H1 (cell line): ENCODE measurements at regions not wholly inside any gene's neighbourhood (a gene's known extent, or its start where the extent isn't known, plus 50 kb on each side); places are given as distances from the start of the nearest gene placed in this dataset.

ENCODE experiments used
- CTCF ChIA-PET: fragments of 300-600 bp; sonication (Branson Sonifier 250); formaldehyde crosslinking; loops from one replicate; lab custom pipeline; 2021; ENCODE audit not compliant: partially characterized antibody; lab: Charles Lee
- POLR2A ChIA-PET: fragments of 300-600 bp; sonication (Branson Sonifier 250); formaldehyde crosslinking; loops from one replicate; lab custom pipeline; 2021; ENCODE audit warnings: inconsistent platforms; ENCODE audit not compliant: partially characterized antibody; lab: Charles Lee
- DNase-seq, 2 experiments: peaks; one replicate each; pipeline versions ENCODE4 v3.0.0 to v3.0.0-alpha.2; 2010 to 2022; ENCODE audit warnings: low spot score in 2 of 2, low read depth in 1 of 2, mixed read lengths in 1 of 2
- FAIRE-seq: peaks from 2 replicates; lab custom pipeline; 2011; peaks lifted over from hg19 to GRCh38; lab: Jason Lieb, UNC
- H2AFZ ChIP-seq: 2 replicates; pipeline ENCODE4 v1.8.1; 2012; ENCODE audit warnings: low read length, inconsistent platforms
- H2AK5ac ChIP-seq: 2 replicates; pipeline ENCODE4 v1.6.1; 2013; ENCODE audit warnings: low read depth, low read length
- H2BK120ac ChIP-seq: replicated peaks from 2 replicates; pipeline ENCODE3; 2013; ENCODE audit warnings: low read depth, low read length, inconsistent platforms
- H2BK12ac ChIP-seq: 2 replicates; pipeline ENCODE4 v1.6.1; 2013; ENCODE audit warnings: low read depth, low read length
- H2BK15ac ChIP-seq: 2 replicates; pipeline ENCODE4 v1.6.1; 2013; ENCODE audit warnings: low read length
- H2BK20ac ChIP-seq: 2 replicates; pipeline ENCODE4 v1.6.1; 2013; ENCODE audit warnings: low read length
- H2BK5ac ChIP-seq: 2 replicates; pipeline ENCODE4 v1.6.1; 2013; ENCODE audit warnings: low read depth, low read length
- H3K14ac ChIP-seq: 2 replicates; pipeline ENCODE4 v1.6.1; 2013; ENCODE audit warnings: inconsistent platforms; ENCODE audit not compliant: insufficient read length
- H3K18ac ChIP-seq: 2 replicates; pipeline ENCODE4 v1.6.1; 2013; ENCODE audit warnings: low read length; ENCODE audit errors: extremely low read depth
- H3K23ac ChIP-seq: 2 replicates; pipeline ENCODE4 v1.6.1; 2013; ENCODE audit warnings: inconsistent platforms; ENCODE audit not compliant: insufficient read length
- H3K23me2 ChIP-seq: 2 replicates; pipeline ENCODE4 v1.6.1; 2013; ENCODE audit warnings: low read depth, low read length
- H3K27ac ChIP-seq: 2 replicates; pipeline ENCODE4 v1.6.1; 2011; ENCODE audit warnings: low read depth, low read length, inconsistent platforms
- H3K27me3 ChIP-seq, 4 experiments: replicated peaks in 1 of 4; 1 replicate in 1 of 4; 2 replicates in 3 of 4; pipeline versions ENCODE4 v1.6.1 to v1.8.1; 2011 to 2013; ENCODE audit warnings: low read length in 3 of 4, mild to moderate bottlenecking in 3 of 4, inconsistent platforms in 2 of 4, mixed read lengths in 2 of 4, moderate library complexity in 1 of 4; ENCODE audit not compliant: control insufficient read depth in 3 of 4, insufficient read depth in 3 of 4; ENCODE audit errors: extremely low read depth in 1 of 4
- H3K36me3 ChIP-seq, 4 experiments: 2 replicates each; pipeline versions ENCODE4 v1.6.1 to v1.8.1; 2011 to 2013; ENCODE audit warnings: mild to moderate bottlenecking in 4 of 4, low read length in 3 of 4, moderate library complexity in 2 of 4, control low read depth in 1 of 4, inconsistent platforms in 1 of 4; ENCODE audit not compliant: insufficient read depth in 4 of 4, control insufficient read depth in 2 of 4
- H3K4ac ChIP-seq: replicated peaks from 2 replicates; pipeline ENCODE3; 2013; ENCODE audit warnings: low read length, low read depth, mixed read lengths, inconsistent platforms; ENCODE audit not compliant: insufficient read length
- H3K4me1 ChIP-seq, 4 experiments: replicated peaks in 1 of 4; 1 replicate in 1 of 4; 2 replicates in 3 of 4; pipeline versions ENCODE4 v1.6.1 to v1.8.1; 2011 to 2013; ENCODE audit warnings: low read length in 3 of 4, inconsistent platforms in 2 of 4, mixed read lengths in 1 of 4; ENCODE audit not compliant: insufficient read depth in 4 of 4, control insufficient read depth in 3 of 4
- H3K4me2 ChIP-seq, 2 experiments: 2 replicates each; pipeline versions ENCODE4 v1.6.1 to v1.8.1; 2011 to 2013; ENCODE audit warnings: low read depth in 2 of 2, low read length in 2 of 2, control low read depth in 1 of 2, inconsistent platforms in 1 of 2, mild to moderate bottlenecking in 1 of 2; ENCODE audit not compliant: insufficient read depth in 1 of 2
- H3K4me3 ChIP-seq, 4 experiments: fragments of 200-600, 300-600 bp in 1 of 4; sonication (generic), shearing (Covaris generic), sonication (Bioruptor Twin) in 1 of 4; 2 replicates each; pipeline versions ENCODE4 v1.5.1 to v1.8.1; 2011 to 2016; ENCODE audit warnings: low read length in 4 of 4, low read depth in 3 of 4, control low read depth in 2 of 4, inconsistent platforms in 2 of 4, mild to moderate bottlenecking in 2 of 4, mixed read lengths in 1 of 4, moderate library complexity in 1 of 4; ENCODE audit not compliant: insufficient read depth in 2 of 4; ENCODE audit errors: extremely low read depth in 1 of 4
- H3K56ac ChIP-seq: replicated peaks from 2 replicates; pipeline ENCODE3; 2013; ENCODE audit warnings: low read depth, mild to moderate bottlenecking, mixed read lengths, low read length, inconsistent platforms; ENCODE audit not compliant: insufficient read length
- H3K79me1 ChIP-seq: 2 replicates; pipeline ENCODE4 v1.6.1; 2013; ENCODE audit warnings: low read depth, low read length, control low read depth
- H3K79me2 ChIP-seq, 2 experiments: 2 replicates each; pipeline versions ENCODE4 v1.6.1 to v1.8.1; 2012 to 2013; ENCODE audit warnings: low read length in 2 of 2, mild to moderate bottlenecking in 2 of 2, inconsistent platforms in 1 of 2; ENCODE audit not compliant: insufficient read depth in 2 of 2, control insufficient read depth in 1 of 2
- H3K9ac ChIP-seq, 4 experiments: replicated peaks in 1 of 4; 1 replicate in 1 of 4; 2 replicates in 3 of 4; pipeline versions ENCODE4 v1.6.1 to v1.8.1; 2011 to 2013; ENCODE audit warnings: low read depth in 3 of 4, low read length in 3 of 4, control low read depth in 2 of 4, mild to moderate bottlenecking in 2 of 4, moderate library complexity in 2 of 4, inconsistent platforms in 1 of 4; ENCODE audit errors: extremely low read depth in 1 of 4
- H3K9me3 ChIP-seq, 2 experiments: 2 replicates each; pipeline versions ENCODE4 v1.6.1 to v1.8.1; 2012 to 2013; ENCODE audit warnings: mild to moderate bottlenecking in 2 of 2, moderate library complexity in 2 of 2, control low read depth in 1 of 2, inconsistent platforms in 1 of 2, low read depth in 1 of 2, low read length in 1 of 2, mixed read lengths in 1 of 2; ENCODE audit not compliant: insufficient read depth in 2 of 2
- H4K20me1 ChIP-seq, 2 experiments: replicated peaks in 1 of 2; 2 replicates each; pipeline versions ENCODE3 to v1.8.1; 2011 to 2013; ENCODE audit warnings: inconsistent platforms in 2 of 2, low read length in 2 of 2, mild to moderate bottlenecking in 1 of 2; ENCODE audit not compliant: insufficient read depth in 2 of 2, control insufficient read depth in 1 of 2
- H4K5ac ChIP-seq: 2 replicates; pipeline ENCODE4 v1.6.1; 2013; ENCODE audit warnings: low read length, low read depth, mixed read lengths, inconsistent platforms; ENCODE audit not compliant: insufficient read length
- H4K8ac ChIP-seq: 2 replicates; pipeline ENCODE4 v1.8.0; 2013; ENCODE audit warnings: mild to moderate bottlenecking, moderate library complexity, low read length, inconsistent platforms; ENCODE audit not compliant: insufficient read depth; ENCODE audit errors: extremely low read depth
- H4K91ac ChIP-seq: replicated peaks from 2 replicates; pipeline ENCODE3; 2013; ENCODE audit warnings: low read length, mixed read lengths, inconsistent platforms; ENCODE audit not compliant: insufficient read length
- ASH2L ChIP-seq: fragments of 200-600, 300-600 bp; sonication (generic); IDR thresholded peaks from one replicate; pipeline ENCODE4 v1.7.1; 2017; ENCODE audit warnings: low read length
- BACH1 ChIP-seq: IDR thresholded peaks from 2 replicates; pipeline ENCODE4 v1.6.1; 2012; ENCODE audit warnings: low read length, improper control_type of control experiment
- BRCA1 ChIP-seq: IDR thresholded peaks from 2 replicates; pipeline ENCODE4 v1.6.1; 2012; ENCODE audit warnings: low read depth, low read length, improper control_type of control experiment
- EGR1 ChIP-seq: IDR thresholded peaks from 2 replicates; pipeline ENCODE4 v1.6.1; 2011; ENCODE audit warnings: low read depth, low read length, borderline replicate concordance
- EP300 ChIP-seq, 2 experiments: IDR thresholded peaks; 1 replicate in 1 of 2; 2 replicates in 1 of 2; pipeline ENCODE4 v1.6.1; 2011 to 2012; ENCODE audit warnings: low read depth in 2 of 2, low read length in 2 of 2, mild to moderate bottlenecking in 2 of 2, borderline replicate concordance in 1 of 2, inconsistent platforms in 1 of 2, moderate library complexity in 1 of 2
- HDAC2 ChIP-seq, 2 experiments: fragments of 300-600 bp in 1 of 2; sonication (generic) in 1 of 2; IDR thresholded peaks; 2 replicates each; pipeline ENCODE4 v1.6.1; 2011 to 2012; ENCODE audit warnings: low read depth in 2 of 2, low read length in 2 of 2, mild to moderate bottlenecking in 2 of 2, moderate library complexity in 2 of 2, borderline replicate concordance in 1 of 2, inconsistent platforms in 1 of 2
- KDM4A ChIP-seq: IDR thresholded peaks from one replicate; pipeline ENCODE4 v1.7.1; 2012; ENCODE audit warnings: low read depth, mild to moderate bottlenecking, moderate library complexity, low read length, inconsistent platforms; ENCODE audit not compliant: severe bottlenecking
- RBBP5 ChIP-seq: IDR thresholded peaks from 2 replicates; pipeline ENCODE4 v1.7.1; 2012; ENCODE audit warnings: low read depth, mild to moderate bottlenecking, inconsistent platforms, low read length, moderate library complexity, borderline replicate concordance
- SIX5 ChIP-seq: IDR thresholded peaks from 2 replicates; pipeline ENCODE4 v1.6.1; 2011; ENCODE audit warnings: mild to moderate bottlenecking, low read depth, low read length
- SRF ChIP-seq: IDR thresholded peaks from 2 replicates; pipeline ENCODE4 v1.6.1; 2011; ENCODE audit warnings: mild to moderate bottlenecking, low read depth, low read length, moderate library complexity
- WGBS, 2 experiments: shearing (Covaris generic) in 1 of 2; methylation state at CpG; one replicate each; pipeline versions ENCODE4 v1.1.6 to v1.1.7; 2013 to 2015; ENCODE audit warnings: low lambda C conversion rate in 2 of 2, mixed read lengths in 2 of 2, inconsistent platforms in 1 of 2, low coverage in 1 of 2, missing lambda C conversion rate in 1 of 2; ENCODE audit not compliant: insufficient replicate concordance in 2 of 2, insufficient coverage in 1 of 2, insufficient read length in 1 of 2; ENCODE audit errors: extremely low coverage in 1 of 2, missing lambda C conversion rate in 1 of 2; 5-methylcytosine and 5-hydroxymethylcytosine counted together

DNA sequence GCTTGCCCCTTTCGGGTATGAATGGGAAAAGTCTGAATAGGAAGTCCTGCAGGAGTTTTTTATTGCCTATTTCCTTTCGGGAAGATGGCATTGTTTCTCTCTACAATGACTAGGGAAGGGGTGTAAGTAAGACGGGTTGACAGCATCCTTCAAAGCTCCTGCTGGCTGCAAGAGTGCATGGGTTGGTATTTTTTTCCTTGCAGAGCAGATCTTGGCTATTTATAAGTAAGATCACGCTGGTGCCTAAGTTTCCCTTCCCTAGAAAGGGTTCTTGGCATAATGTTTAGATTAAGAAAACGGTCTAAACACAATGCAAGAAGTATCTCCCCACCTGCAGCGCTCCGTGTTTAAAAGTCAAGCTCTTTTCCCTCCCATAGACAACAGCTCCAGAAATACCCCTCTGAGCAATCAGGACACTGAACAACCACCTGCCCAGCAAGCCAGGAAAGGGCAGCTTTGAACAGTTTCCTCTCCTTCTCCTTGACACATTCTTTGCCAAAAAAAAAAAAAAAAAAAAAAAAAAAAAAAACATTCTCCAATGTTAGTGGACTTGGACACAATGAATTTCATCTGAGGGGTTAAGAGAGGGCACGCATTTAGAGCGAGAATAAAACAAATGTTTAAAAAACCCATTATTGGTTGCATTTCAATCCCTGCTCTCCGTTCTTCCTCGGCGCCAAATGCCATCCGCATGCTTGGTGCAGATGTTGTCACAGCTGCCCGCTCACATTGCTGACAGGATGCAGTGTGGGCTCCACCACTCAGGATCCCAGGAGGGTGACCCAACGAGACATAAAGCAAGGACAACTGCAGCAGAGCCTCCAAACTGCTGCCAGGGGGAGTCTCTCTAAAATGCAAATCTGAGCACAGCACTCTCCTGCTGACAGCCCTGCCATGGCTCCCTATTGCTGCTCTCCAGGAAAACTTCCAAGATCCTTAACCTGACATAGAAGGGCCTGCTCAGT, 427.4 kb upstream of the MGMT start:
- CTCF ChIA-PET: interaction anchor here (0.6 to 1.1 kb wide), 4 partner anchors 60 to 918 kb away, joined by 3 to 5 read pairs (median 3); no protein-coding TSS in a partner anchor
- 0 out of 2 replicates have a peak overlapping the region, but pooled peaks have one; percentile 72 for H2BK15ac ChIP-seq
- H3K18ac ChIP-seq: no peak overlapping the region
- no peaks in the 10 kb centered on the region for H3K27me3 ChIP-seq
- H2BK120ac ChIP-seq: no peak overlapping the region
- TF ChIP-seq KDM4A (no peak), EGR1 (no peak), HDAC2 (IDR thresholded peaks at IDR 0.05; ENCODE audit: borderline replicate concordance in 1 of 2, low read depth in 2 of 2, low read length in 2 of 2) (no peak), ASH2L (no peak), EP300 (IDR thresholded peaks at IDR 0.05; ENCODE audit: borderline replicate concordance in 1 of 2, low read depth in 2 of 2, low read length in 2 of 2) (no peak), RBBP5 (no peak), BACH1 (no peak), SRF (no peak), BRCA1 (no peak), SIX5 (no peak)
- TF ChIP-seq, all 59 proteins: peak for 0
- H4K5ac ChIP-seq: no peak overlapping the region
- no peak for FAIRE-seq
- 0 out of 2 replicates have a peak, but pooled peaks cover 2% of the 10 kb centered on the region for H3K23me2 ChIP-seq
- H4K20me1 ChIP-seq: no peaks in the 10 kb centered on the region
- H3K79me2 ChIP-seq: no peaks in the 10 kb centered on the region
- H2BK20ac ChIP-seq: no peak overlapping the region
- no peak overlapping the region for H3K4me3 ChIP-seq
- peaks cover 0 to 3% (median 0%) of the 10 kb centered on the region in 4 experiments; a peak in 4 of 7 replicates for H3K4me1 ChIP-seq
- H3K14ac ChIP-seq: no peak overlapping the region
- H2BK5ac ChIP-seq: no peak overlapping the region
- WGBS, 2 experiments: 77% methylated on average over 15 of the region's 15 CpGs; no CpG with 5 or more reads in 1 of the 2 experiments
- H2AFZ ChIP-seq: no peak overlapping the region
- no peaks in the 10 kb centered on the region for H3K79me1 ChIP-seq
- no peak overlapping the region for H3K4me2 ChIP-seq
- H4K91ac ChIP-seq: no peak overlapping the region
- H3K23ac ChIP-seq: no peak overlapping the region
- no peaks in the 10 kb centered on the region for H3K36me3 ChIP-seq
- H3K4ac ChIP-seq: no peak overlapping the region
- no peak overlapping the region for H3K27ac ChIP-seq
- POLR2A ChIA-PET: no interaction called here
- H3K9me3 ChIP-seq: no peaks in the 10 kb centered on the region
- no peak overlapping the region for H2AK5ac ChIP-seq
- no peak overlapping the region for H3K56ac ChIP-seq
- H4K8ac ChIP-seq: no peak overlapping the region
- no peak overlapping the region for H2BK12ac ChIP-seq
- DNase-seq: no peak
- no peak overlapping the region for H3K9ac ChIP-seq
